ENCODE measurements at regions not wholly inside any gene's neighbourhood (a gene's known extent, or its start where the extent isn't known, plus 50 kb on each side); places are given as distances from the start of the nearest gene placed in this dataset.

DNA sequence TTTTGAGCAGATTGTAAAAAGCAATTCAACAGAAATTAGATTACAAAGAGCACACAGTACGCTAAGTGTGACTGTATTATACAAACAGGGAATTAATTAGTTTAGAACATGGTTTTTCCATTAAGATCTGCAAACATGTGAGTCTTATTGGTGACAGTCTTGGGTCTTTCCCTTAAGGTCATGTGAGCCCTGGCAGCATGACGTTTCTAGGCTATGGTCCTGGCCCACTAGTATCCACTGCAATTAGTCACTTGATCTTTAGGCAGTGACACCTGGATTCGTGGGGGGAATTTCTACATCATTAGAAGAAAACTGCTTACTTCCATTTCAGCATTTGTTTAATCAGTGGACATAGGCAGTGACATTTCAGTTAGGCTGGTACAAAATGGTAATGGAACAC, 360.2 kb upstream of the NR2F2 start:
- no peak for DNase-seq (ENCODE audit: low spot score)

DNA sequence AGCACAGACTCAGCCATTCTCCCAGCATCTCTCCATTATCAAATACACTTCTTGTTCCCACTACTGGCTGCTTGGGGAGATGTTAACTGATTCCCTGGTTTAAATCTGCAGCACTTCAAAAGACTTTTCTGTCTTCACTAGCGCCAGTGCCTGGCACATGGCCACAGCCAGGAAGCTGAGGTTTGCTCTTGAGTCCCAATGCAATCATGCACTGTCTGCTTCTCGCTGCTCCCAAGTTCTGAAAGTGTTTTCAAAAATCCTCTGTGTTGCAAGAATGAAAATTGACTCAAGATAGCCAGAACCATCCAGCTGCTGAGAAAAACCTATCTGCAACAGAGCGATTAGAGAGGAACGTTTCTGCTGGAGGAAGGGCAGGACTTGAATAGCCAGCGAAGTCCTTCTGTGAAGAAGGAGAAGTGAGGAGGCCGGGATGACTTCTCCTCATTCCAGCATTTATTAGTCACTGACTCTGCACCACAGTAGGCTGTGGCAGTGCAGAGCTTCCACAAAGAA, 358.4 kb upstream of the NR2F2 start:
- no peak for DNase-seq (ENCODE audit: low spot score)

DNA sequence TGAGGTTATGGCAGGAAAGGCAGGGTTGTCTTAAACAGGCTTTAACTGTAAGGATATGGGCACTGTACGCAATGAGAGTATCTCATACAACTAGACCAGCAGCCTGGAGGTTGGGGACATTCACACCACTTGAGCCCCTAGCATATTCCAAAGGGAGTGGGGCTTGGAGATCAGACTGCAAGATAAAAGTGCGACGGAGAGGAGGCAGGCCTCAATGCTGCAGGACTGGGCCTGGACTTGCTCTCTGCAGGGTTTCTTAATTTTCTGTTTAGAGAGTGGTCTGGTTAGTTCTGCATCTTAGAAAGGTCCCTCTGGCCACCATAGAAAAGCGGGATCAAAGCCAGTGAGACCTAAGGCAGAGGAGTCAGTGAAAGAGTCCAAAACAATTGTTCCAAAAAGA, 357.7 kb upstream of the NR2F2 start:
- DNase-seq (ENCODE audit: low spot score) = no peak

DNA sequence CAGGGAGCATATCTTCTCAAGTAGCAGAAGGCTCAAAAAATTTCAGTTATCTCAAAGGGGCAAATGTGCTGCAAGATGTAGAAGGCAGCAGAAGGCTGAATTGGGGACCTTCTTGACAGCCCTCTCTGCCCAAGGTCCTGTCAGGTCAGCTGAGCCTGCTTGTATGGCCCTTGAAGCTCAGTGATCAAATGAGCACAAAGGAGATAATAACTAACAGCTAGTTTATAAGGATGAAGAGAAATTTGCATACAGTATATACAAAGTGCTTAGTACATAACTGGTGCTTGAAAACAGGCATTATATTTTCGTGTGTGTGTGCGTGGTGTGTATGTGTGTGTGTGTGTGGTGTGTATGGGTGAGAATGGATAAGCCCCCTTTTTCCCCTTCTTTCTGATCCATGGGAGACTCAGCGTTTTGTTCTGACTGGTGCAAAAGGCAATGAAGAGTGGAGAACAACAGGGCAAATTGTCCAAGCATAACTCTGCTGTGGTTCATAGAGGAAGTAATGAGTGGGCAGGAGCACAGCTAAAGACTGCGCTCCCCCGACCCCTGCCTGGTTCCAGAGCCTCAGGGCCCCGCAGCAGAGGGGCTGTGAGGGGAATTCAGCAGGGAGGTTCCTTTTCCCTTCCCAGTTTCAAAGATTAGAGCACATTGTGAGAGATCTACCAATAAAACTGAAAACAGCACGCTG, 356.8 kb upstream of the NR2F2 start:
- DNase-seq (ENCODE audit: low spot score) = no peak

DNA sequence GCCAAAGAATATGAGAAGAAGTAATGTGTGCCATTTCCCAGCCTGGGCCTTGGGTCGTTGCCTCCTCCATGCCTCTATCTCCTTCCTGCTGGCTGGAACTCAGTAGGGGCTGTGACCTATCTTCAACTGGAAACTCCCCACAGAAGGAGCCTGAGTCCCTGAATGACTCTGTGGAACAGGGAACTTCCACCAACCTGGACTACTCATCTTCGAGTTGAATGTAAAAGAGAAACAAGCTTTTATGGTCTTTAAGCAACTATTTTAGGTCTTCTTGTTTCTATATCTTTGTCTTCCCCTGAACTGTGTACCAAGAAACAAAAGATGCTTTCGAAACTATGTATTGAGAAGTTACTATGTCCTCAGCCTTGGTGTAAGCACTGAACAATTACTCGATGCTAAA, 355.3 kb upstream of the NR2F2 start:
- DNase-seq (ENCODE audit: low spot score) = no peak

DNA sequence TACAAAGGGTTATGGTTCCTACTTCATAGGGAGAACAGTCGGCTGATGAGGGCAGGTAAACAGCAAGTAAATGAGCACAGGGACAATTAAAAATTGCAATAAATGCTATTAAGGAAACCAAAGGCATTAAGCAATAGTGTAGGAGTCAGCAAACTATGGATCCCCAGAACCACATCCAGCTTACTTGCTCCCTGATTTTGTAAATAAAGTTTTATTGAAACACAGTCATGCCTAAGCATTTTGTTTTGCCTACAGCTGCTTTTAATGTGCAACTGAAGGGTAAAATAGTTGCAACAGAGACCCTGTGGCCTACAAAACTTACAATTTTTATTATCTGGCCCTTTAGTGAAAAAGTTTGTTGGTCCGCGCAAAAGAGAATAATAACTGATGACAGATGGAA, 351.2 kb upstream of the NR2F2 start:
- no peak for DNase-seq (ENCODE audit: low spot score)

DNA sequence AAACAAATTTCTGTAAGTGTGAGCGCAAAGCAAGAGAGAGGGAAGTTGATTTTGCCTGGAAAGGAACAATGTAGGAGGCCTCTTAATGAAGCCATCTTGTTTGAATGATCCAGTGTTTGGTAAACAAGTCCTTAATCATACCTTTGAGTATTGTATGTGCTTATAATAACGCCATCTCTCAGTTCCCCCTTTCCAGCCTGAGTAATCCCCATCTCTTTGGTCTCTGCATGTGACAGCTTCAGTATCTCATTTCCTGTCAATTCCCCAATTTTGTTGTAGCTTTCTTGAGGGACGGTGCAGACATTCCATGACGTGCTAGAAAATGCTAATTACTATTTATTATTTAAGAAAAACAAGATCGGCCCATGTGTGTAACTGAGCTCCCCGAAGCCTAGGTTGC, 349.3 kb upstream of the NR2F2 start:
- DNase-seq (ENCODE audit: low spot score) = no peak

DNA sequence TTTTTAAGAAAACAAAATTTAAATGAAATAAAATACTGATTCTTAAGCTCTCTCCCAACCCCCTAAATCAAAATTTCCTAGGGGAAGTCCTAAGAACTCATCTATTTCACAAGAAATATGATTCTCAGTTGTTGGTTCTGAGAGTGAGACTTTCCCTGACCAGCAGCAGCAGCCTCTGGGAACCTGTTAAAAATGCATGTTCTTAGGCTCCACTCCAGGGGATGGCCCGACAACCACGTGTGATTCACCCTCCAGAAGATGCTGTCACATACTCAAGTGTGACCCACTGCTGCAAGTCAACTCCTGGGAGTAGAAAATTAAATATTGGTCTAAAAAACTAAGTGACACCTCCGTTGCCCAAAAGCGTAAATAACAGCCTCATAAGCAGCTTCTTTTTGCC, 343.2 kb upstream of the NR2F2 start:
- DNase-seq (ENCODE audit: low spot score) = no peak

DNA sequence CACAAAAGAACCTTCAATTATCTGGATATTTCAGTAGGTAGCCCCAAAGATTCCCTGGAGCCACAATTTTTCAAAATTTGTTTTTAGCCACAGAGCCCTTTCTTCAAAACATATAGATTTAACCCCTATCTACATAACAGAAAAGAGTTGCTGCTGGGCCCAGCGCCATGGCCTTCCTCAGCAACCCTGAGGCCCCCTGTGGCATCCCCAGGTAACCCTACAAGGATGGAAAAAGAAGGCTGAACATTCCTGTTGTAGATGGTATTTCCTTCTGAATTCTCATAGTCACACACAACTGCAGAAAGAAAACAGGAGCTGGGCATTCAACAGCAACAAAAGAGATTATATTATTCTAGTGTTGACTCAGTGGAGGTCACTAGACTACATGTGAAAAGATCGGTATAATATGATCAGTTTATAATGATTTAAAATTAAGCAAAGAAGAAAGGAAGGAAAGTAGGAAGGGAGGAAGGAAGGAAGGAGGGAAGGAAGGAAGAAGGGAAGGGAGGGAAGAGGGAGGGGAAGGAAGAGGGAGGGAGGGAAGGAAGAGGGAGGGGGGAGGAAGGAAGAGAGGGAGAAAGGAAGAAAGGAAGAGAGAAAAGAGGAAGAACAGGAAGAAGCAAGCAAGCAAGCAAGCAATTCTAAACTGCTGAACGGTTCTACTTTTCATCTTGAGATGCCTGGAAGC, 342.5 kb upstream of the NR2F2 start:
- no peak for DNase-seq (ENCODE audit: low spot score)

DNA sequence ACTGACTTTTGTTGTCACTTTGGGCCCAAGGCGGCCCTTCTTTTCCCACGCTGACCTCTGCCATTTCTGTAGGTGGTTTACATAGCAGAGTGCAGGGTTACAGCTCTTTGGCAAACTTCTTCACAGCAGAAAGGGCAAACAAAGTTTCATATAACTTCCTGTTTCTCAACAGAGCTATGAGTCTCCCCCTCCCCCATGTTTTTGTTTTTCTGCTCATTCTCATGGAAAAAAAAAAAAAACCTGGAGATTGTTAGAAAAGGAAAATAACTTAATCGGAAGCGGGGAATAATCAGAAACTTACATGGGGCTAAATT, 342.0 kb upstream of the NR2F2 start:
- DNase-seq (ENCODE audit: low spot score) = no peak

DNA sequence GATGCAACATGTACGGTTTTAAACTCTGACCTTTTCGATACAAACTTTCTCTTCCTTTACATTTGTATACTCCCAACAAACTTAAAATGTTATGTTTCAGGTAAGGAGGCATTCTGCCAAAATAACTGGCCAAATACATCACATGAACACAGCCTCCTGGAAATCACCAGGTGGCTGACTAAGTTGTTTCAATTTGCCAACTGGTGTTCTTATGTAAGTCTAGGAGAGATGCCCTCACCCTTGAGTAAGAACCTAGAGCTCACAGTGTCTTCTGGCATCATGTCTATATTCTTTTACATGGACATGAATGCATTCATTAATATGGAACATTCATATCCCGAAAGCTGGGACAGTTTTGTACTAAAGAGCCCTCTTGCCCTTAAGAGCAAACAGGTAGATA, 341.1 kb upstream of the NR2F2 start:
- DNase-seq (ENCODE audit: low spot score) = no peak

DNA sequence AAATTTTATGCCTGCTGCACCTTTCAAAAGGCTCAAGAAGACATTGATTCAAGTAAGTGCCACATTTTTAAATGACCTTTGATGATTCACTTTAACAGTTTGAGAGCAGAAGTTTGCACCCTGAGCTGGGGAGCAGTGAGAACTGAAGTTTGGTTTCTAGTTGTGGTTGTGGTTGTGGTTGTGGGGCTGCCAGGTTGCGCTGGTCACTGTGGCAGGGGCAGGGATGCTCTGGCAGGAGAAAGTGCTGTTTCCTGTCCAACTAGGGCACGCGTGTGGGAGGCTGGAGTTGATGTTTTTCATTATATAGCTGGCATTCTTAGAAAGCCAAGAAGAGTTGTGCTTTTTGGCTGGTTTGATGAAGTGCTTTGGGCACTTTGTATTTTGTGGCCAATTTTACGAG, 339.7 kb upstream of the NR2F2 start:
- no peak for DNase-seq (ENCODE audit: low spot score)

DNA sequence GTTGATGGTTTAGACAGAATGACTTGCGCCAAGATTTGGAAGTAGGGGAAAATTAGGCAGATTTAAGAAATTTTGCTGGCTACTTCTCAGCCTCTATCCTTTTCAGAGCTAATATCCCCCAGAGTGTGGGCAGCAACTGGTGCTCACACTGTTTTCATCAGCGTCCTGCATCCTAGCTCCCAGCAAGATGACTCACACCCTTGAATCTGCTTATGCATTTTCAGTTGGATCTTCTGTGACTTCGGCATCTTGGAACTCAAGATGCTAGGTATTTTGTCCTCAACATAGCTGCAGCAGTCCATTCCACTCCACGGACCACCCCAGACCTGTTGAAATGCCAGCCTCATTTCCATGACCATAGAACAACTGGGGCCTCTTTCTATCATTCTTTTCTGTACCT, 336.1 kb upstream of the NR2F2 start:
- DNase-seq (ENCODE audit: low spot score) = no peak

DNA sequence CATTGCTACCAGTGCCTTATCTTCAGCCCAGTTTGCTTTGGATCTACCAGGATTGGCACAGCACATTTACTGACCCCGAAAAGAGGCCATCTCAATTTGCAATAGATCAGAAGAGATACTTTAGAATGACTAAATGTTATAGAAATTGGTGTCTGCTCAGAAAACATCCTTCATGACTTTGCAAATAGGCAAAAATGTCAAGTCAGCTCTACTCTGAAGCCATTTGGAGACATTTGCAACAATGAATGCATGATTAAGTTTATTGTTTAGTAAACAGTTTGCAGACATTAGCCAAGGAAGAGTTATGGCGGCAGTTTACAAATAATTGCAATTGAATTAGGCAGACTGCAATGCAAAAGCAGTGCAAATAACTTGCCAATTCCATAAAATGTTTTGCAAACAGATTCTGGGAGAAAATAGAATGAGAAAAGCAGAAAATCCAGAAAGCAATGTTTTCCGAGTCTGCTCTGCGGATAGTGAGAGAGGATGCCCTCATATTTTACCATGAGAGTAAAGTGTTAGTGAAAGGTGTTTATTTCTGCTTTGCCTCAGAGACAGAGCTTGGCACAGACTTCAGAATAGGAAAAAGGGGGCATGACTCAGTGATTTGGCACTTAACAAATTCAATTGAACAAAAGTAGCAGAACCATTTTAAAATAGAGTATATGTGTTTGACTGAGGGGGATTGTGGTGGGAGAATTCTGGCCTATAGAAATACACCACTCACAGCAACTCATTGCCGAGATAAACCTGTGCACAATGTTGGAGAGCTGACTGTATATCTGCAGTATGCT, 334.9 kb upstream of the NR2F2 start:
- no peak for DNase-seq (ENCODE audit: low spot score)

DNA sequence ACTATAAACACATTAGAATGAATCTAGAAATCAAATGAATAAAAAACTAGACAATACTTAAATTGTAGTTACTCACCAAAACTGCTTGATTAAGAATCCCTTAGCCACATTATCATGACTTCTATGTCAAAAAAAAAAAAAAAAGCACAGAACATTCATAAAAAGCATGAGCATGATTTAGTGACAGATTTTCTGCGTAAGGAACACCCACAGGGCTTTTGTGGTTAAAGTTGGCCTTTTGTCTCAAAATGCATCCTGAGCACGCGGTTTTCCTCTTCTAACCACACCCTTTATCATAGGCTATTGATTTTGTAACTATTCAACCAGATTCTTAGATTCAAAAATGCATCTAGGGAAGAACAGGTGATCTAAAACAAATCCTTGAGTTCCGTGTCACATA, 334.0 kb upstream of the NR2F2 start:
- DNase-seq (ENCODE audit: low spot score) = no peak

DNA sequence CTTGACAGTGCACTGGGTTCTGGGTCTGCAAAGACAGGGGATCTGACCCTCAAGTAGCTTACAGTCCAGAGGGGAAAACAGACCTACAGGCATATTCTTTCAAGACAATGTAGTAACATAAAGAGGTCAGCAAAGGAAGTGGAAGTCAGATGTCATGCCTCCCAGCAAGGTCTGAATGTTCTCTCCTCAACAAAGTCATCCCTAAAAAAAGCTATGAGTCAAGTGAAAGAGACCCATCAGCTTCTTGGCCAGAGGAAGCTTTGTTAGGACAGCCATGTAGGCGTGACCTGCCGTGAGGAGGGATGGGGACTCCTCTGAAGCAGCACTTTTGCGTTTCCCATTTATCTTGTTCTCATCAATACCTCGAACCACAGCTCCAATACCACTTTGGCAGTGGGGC, 331.6 kb upstream of the NR2F2 start:
- DNase-seq (ENCODE audit: low spot score) = no peak

DNA sequence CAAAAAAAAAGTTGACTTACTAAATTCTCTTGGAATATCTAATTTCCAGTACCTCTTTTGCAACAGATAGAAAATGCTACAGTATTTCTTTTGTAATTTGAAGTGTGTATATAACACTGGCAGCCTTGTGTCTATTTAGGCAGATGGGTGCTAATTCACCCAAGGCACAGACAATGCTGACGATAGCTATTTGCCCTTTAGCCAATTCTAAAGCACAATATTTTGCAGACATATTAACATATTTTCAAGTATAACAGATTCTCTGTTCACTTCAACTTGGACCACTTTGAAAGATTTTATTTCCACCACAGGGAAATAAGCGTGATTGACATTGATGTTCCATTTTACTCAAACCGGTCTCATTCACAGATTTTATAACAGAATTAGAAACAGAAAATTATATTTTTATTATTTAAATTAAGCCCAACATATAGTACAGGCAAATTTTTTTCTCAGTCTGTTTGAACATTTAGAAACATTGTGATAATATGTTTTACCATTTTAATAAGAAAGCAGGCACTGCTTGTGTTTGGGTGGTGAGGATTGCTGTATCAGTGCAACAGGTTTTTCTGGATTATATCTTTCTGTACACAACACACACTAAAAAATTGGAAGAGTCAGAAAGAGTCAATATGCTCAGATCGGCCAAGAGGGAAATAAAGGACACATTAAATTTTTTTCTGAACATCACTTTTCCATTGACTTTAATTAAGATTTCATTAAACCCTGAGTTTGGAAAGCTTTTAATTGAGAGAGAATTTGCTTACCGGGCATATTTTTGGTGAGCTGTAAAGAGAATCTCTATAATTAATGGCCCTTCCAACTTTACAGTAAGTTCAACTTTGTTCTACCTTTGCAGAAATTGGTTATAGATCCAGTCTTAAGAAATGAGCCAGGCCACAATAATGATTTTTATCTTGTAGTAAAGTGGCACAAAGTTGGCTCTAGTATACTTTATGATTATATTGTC, 327.3 kb upstream of the NR2F2 start:
- no peak for DNase-seq (ENCODE audit: low spot score)

DNA sequence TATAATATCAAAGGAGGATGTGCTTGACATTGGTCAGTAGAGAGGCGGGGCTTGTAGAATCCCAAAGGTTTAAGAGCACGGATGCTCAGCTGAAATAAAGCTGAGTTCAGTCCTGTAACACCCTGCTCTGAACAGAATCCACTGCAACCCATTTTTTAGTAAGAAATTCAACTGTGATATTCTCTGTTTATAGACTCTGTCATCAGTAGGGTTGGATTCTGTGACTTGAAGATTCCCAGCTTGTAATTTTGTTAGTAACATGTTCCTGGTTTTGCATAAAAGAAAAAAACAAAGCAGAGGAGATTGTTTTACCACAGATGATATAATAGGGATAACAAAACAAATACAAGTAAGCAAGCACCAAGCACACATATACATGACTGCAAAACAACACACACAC, 324.6 kb upstream of the NR2F2 start:
- no peak for DNase-seq (ENCODE audit: low spot score)

DNA sequence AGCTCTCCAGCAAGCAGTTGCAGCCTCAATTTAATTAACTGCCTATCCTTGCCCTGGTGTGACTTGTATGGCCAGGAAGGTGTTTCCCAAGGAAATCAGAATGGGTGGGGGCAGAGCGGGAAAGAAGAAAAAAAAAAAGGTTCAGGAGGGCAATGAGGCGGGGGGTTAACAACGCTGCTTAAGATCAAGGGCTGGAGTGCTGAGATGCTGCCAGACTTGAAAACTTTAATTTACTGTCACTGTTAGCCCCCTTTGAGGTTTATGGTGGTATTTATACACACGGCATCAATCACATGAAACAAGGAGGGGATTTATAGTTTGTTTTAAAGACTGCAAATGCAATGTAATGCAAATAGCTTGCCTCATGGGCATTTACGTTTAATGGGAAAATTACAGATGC, 319.4 kb upstream of the NR2F2 start:
- DNase-seq (ENCODE audit: low spot score) = no peak

DNA sequence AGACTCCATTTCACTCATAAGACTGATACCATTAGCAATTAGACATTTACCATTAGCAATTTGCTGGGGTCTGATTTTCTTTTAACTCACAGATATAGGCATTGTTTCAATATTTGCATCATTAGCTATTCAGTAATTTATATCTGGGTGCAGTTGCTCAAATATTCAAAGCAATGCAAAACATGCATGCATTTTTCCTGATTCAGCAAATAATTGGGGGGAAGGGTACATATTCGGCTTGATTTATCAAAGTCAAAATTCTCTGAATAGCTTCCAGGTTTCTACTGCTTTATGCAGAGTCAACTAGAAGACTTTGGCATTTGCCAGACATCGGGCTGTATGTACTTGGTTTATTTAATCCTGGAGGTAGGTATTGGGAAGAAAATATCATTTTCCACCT, 315.6 kb upstream of the NR2F2 start:
- DNase-seq (ENCODE audit: low spot score) = no peak

DNA sequence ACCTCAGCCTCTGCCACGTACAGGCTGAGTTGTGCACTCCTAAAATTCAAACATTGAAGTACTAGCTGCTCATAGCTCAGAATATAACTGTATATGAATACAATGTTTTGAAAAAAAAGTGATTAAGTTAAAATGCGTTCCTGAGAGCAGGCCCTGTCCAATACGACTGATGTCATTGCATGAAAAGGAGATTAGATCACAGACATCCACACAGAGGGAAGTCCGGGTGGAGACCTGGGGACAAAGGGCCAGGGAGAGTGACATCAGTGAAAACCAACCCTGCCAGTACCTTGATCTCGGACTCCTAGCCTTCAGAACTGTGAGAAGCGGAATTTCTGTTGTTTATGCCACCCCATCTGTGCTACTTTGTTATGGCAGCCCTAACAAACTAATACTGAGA, 311.4 kb upstream of the NR2F2 start:
- no peak for DNase-seq (ENCODE audit: low spot score)

DNA sequence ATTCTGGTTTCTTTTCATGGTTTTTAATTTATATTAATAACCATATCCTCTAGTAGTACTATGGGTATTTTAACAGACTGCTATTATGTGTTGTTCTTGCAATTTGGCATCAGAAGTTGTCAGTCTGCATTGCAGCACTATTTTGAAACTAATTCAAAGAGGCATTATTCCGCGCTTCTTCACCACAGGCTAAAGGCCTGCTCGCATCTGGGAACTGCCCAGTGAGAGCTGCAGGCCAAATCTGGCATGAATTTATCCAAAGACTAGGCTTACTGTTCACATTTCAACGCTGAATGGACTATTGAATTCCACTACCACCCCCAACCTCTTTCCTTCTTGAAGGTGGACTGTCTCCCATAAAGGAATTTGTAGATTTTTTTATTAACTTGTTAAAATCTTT, 310.4 kb upstream of the NR2F2 start:
- no peak for DNase-seq (ENCODE audit: low spot score)
